Kidney glomerular epithelial cell (primary cell): ENCODE measurements at regions not wholly inside any gene's neighbourhood (a gene's known extent, or its start where the extent isn't known, plus 50 kb on each side); places are given as distances from the start of the nearest gene placed in this dataset.

ENCODE experiments used
- DNase-seq: peaks from one replicate; lab custom pipeline; 2025; lab: John Stamatoyannopoulos, UW

GRCh38 chr6:81859884-81860283, 107.4 kb upstream of the TENT5A start:
- DNase-seq: no peak

DNA sequence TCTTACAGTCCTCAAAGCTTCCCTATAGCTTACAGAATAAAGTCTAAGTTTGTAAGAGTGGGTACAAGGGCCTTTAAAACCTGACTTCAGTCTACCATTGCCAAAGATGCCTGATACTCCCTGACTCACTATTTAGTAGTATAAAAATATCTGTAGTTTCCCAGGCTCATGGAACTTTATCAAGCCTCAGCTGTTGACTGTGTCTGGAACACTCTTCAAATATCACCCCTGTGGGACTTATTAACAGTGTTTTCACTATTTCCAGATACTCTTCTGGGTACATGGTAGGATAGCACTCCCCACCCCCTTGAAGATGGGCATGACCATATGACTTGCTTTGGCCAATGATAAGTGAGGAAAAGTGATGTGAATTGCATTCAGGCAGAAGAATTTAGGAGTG, 105.3 kb upstream of the TENT5A start:
- DNase-seq: no peak

- no peak for DNase-seq
Measured at GRCh38 chr6:81856872-81857271, 104.4 kb upstream of the TENT5A start.

DNA sequence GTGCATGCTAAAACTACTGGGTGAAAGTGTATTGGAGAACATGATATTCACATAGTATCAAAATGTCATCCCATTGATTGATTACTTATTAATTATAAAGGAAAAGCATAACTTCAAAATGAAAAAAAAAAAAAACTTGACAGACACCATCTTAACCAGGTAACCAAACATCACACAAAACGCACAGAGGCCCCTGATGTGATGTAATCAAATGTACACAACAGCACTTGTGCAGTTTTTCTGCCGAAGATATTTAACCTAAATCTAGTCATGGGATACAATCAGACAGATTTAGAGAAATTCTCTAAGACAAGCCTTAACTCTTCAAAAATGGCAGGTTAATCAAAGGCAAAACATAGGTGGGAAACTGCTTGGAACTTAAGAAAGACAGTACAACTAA, 102.0 kb upstream of the TENT5A start:
- no peak for DNase-seq

GRCh38 chr6:81853975-81854374, 101.5 kb upstream of the TENT5A start:
- no peak for DNase-seq

DNA sequence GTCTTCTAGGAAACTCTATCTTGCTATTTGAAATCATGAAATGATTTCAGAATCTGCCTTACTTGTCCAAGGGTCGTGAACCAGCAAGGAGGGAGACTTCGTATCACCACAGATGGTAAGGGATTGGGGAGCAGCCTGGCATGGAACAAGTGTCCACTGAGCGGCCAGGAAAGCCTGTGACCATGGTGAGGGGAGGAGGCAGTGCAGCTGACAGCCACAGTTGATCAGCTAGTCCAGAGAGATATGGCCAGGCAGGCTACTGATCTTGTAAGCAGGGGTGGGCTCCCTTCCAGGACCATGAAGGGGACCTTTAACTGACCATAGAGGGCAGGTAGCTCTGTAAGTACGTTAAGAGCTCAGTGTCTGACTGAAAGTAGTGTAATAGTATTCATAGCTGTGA, 96.8 kb upstream of the TENT5A start:
- DNase-seq: no peak

DNA sequence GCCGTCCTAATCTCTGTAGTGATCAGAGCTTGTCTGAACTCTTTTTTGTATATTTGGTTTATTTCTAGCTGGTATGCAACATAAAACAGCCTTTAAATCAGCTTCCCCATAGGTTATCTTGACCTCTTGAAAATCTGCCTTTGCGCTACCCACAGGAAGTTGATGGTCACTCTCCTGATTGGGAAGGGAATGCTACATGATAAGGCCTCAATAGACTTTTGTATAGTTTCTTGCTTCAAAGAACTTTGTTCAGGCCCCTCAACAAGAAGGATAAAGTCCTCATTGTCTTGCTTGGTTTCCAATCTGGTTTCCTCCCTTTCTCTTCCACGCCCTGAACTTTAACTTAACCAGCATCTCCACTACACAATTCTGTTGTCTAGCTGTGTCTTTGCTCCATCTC, 95.4 kb upstream of the TENT5A start:
- DNase-seq: no peak

- DNase-seq: no peak
Measured at GRCh38 chr6:81844686-81845085, 92.2 kb upstream of the TENT5A start.

DNA sequence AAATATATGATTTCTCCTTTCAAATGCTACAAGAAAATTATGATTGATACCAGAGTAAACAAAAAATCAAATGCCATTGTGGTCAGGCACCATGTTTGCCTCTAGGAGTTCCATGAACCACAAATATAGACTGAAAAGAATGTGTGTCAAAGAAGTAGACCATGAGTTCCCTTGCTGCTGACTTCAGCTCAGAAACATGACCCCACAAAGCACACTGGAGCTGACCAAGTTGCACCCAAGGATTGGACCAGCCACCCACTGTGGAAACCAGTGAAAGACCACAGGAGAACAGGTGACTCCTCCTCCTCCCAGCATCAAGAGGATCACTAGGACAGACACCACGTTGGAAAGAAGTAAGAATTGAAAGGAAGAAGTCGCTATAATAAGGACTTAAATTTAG, 90.8 kb upstream of the TENT5A start:
- DNase-seq: no peak

GRCh38 chr6:81842254-81842653, 89.8 kb upstream of the TENT5A start:
- DNase-seq: no peak

DNA sequence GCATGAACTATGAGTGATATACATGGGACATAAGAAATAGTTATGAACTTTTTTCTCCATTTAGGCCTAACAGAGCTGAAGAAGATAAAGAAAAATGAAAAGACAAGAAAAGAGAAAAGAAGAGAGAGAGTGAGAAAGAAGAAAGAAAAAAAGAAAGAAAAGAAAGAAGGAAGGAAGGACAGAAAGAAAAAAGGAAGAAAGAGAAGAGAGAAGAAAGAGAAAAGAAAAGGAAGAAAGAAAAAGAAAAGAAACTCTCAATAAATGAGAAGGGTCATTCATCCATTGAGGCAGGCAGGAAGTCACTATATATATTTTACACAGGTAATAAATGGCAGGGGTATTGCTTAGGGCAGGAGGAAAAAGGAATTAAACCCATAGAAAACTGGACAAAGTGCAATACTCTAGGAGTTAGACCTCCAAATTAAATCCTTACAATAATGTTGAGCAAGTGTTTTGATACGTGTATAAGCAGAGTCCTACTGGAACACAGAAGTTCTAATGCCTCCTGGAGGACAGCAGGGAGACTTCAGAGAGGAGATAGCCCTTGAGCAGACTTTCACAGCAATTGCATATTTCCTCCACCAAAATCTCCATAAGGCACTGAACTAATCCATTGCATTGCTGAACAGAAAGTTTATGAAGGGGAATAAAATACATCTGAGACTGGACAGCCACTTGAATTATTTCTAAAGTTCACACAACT, 86.4 kb upstream of the TENT5A start:
- DNase-seq: no peak

GRCh38 chr6:81838031-81838430, 85.5 kb upstream of the TENT5A start:
- peak; percentile 11 for DNase-seq

DNA sequence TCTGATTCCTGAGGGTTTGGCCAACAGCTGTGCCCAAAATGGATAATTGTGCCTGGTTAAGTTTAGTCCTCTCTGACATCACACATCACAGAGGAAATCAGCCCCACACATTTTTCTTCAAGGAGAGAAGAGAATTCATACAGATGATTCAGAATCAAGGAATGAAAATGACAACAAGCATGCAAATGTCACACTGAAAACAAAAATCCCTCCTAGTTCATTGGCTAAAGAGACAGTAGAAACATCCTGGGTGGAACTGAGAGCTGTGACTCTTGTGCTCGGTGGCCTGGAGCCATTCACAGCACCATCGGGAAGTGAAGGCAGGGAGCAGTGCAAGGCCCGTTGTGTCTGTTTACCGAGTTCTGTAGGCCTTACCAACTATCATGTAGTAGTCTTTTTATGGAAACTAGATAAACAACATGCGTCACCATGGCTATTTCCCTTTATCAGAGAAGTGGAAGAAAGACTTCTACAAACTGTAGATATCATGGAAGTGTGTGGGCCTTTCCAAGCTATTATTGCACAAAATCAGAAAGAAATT, 81.7 kb upstream of the TENT5A start:
- peak; percentile 35 for DNase-seq

- DNase-seq: no peak
Measured at GRCh38 chr6:81832304-81832703, 79.8 kb upstream of the TENT5A start.

DNA sequence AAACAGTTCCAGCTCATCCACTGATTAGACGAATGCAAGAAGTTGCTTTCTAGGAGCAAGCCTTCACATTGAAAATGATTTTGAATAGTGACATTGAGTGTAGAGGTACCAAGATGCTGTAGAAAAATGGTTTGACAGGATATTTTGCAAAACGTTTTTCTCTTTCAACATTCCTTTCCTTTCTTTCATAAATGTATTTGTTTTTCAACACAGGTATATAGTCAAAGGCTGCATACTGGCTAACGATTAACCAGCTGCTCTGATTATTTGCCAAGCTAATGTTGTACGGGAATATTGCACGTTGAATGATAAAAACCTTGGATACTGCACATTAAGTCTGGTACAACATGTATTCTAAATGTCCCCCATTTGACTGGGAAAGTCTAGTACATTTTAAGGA, 78.8 kb upstream of the TENT5A start:
- no peak for DNase-seq

DNA sequence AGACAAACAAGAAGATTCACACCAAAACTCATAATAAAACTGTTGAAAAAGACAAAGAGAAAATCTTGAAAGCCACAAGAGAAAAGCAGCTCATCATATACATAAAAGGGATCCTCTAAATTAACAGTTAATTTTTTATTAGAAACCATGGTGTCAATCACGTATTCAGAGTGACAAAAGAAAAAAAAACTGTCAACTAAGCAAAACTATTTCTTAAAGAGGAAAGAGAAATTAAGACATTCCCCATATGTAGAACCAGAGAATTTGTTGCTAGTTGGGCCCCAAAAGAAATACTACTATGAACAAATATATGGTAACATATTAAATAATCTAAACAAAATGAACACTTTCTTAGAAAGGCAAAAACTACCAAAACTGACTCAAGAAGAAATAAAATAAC, 74.3 kb upstream of the TENT5A start:
- DNase-seq: no peak

GRCh38 chr6:81822568-81822967, 70.1 kb upstream of the TENT5A start:
- DNase-seq: no peak

- DNase-seq: no peak
Measured at GRCh38 chr6:81821449-81821848, 69.0 kb upstream of the TENT5A start.

- DNase-seq: no peak
Measured at GRCh38 chr6:81820980-81821379, 68.5 kb upstream of the TENT5A start.

DNA sequence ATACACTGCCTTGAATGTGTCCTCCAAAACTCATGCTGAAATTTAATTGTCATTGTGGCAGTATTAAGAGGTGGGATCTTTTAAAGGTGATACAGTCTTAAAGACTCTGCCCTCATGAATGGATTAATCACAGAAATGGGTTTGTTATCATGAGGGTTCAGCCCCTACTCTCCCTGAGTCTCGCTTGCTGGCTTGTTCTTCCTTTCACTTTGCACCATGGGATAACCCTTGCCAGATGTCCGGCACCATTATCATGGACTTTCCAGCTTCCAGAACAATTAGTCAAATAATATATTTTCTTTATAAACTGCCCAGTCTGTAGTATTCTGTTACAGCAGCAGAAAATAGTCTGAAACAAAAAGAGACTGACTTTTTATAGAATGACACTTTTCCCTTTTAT, 67.9 kb upstream of the TENT5A start:
- no peak for DNase-seq

DNA sequence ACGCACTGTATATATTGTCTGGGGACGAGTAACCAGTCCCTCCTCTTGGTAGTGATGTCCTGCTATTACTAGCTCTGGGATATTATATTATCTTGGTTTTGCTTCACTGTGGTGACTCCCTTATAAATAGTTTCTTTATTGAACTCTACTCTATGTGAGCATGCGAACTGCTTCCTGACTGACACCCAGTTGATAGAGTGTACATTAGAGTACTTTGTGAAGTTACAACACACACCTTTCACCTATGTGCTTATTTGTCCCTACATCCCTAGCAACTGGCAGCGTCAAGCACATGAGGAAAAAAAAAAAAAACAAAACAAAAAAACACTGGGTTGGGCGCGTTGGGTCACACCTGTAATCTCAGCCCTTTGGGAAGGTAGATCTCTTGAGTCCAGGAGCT, 67.3 kb upstream of the TENT5A start:
- DNase-seq: no peak

DNA sequence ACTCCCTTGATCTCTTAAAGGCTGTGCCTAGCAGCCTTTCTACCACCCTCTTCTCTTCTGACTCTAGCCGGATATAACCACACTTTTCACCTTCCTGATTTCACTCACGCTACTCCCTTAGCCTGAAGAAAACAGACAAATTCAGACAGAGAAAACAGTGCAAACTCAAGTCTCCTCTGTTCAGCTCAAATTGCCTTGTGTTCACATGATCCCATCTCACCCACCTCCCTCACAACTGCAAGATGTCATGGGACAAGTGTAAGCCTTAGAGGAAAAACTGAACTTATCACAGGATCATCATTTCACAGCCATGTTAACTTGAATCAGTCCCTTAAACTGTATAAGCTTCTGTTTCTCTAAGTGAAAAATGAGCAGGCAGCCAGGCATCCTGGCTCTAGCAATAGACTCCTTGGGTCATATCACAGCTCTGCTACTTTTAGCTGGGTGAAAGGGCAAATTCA, 66.5 kb upstream of the TENT5A start:
- DNase-seq: no peak

GRCh38 chr6:81816380-81816779, 63.9 kb upstream of the TENT5A start:
- no peak for DNase-seq

DNA sequence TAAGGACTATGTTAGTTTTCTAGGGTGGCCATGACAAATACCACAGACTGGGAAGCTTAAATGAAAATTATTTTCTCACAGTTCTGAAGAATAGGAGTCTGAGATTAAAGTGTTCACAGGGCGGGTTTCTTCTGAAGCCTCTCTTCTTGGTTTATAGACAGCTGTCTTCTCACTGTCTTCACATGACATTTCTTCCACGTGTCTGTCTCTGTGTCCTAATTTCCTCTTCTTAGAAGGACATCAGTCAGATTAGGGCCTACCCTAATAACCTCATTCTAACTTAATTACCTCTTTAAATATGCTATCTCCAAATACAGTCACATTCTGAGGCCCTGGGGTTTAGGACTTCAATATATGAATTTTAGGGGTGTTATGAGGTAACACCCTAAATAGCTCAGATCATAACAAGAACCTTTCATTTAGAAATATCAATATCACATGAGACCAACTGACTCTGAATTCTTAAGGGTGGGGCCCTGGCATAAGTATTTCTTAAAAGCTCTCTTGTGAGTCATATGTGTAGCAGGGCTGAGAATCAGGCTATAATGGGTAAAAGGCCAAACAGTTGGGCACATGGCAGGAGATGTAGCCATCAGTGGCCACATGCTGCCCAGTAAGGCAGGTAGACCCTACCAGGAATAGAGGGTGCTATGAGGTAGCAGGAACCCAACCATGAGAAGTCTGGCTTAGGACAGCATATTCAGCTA, 62.0 kb upstream of the TENT5A start:
- DNase-seq: no peak
